ENCODE measurements at regions not wholly inside any gene's neighbourhood (a gene's known extent, or its start where the extent isn't known, plus 50 kb on each side); places are given as distances from the start of the nearest gene placed in this dataset.

GRCh38 chr14:95381726-95382125, 62.0 kb upstream of the CLMN start:
- ATAC-seq (no peak), DNase-seq (ENCODE audit: low spot score in 2 of 2) (no peak)
- Mint-ChIP-seq H3K27ac (no peak overlapping the region), H3K36me3 (peaks cover 0 to 5% of the 10 kb centered on the region in 2 donors), H3K9me3 (peaks cover 9 to 23% of the 10 kb centered on the region in 2 donors)

- Mint-ChIP-seq H3K27ac (no peak overlapping the region), H3K36me3 (peaks cover 0 to 5% of the 10 kb centered on the region in 2 donors), H3K9me3 (peaks cover 9 to 23% of the 10 kb centered on the region in 2 donors)
- no peak for ATAC-seq
- DNase-seq (ENCODE audit: low spot score in 2 of 2) = no peak
These were observed 60.8 kb upstream of the CLMN start for GRCh38 chr14:95380350-95381042.

DNA sequence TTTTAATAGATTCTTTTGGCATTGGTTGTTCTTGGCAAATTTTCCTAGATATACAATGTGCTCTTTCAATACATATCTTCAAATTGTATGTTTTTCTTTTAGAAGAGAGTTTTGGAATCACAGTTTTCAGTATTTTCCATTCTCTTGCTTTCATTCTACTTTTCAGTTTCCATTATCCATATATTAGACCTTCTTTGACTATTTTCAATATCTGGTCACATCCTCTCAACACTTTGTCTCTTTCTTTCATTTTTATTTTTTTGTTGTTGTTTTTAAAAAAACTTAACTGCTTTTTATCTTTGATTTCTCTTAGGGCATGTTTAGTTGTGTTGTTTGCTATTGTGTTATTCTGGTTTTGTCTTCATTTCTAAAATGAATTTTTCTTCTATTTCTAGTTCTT, 59.9 kb upstream of the CLMN start:
- Mint-ChIP-seq H3K27ac (no peak overlapping the region), H3K36me3 (peaks cover 0 to 5% of the 10 kb centered on the region in 2 donors), H3K9me3 (peaks cover 9 to 23% of the 10 kb centered on the region in 2 donors)
- ATAC-seq = no peak
- DNase-seq (ENCODE audit: low spot score in 2 of 2) = no peak

- Mint-ChIP-seq H3K27ac (no peak overlapping the region), H3K36me3 (peaks cover 0 to 5% of the 10 kb centered on the region in 2 donors), H3K9me3 (peaks cover 9 to 19% of the 10 kb centered on the region in 2 donors)
- DNase-seq (ENCODE audit: low spot score in 2 of 2) = no peak
- no peak for ATAC-seq
These were observed 55.9 kb upstream of the CLMN start for GRCh38 chr14:95375539-95376109.

- DNase-seq (ENCODE audit: low spot score in 2 of 2) (no peak), ATAC-seq (no peak)
- no peaks in the 10 kb centered on the region for H3K36me3 Mint-ChIP-seq
- H3K9me3 Mint-ChIP-seq = peaks cover 5 to 7% of the 10 kb centered on the region in 2 donors
- H3K27ac Mint-ChIP-seq = no peak overlapping the region
These were observed 54.7 kb upstream of the CLMN start for GRCh38 chr14:95374239-95374997.

GRCh38 chr14:95370076-95370475, 50.4 kb upstream of the CLMN start:
- ATAC-seq (no peak), DNase-seq (ENCODE audit: low spot score in 2 of 2) (no peak)
- no peak overlapping the region for H3K27ac Mint-ChIP-seq
- H3K9me3 Mint-ChIP-seq = no peaks in the 10 kb centered on the region
- H3K36me3 Mint-ChIP-seq = no peaks in the 10 kb centered on the region
